G401 (cell line): ENCODE measurements at regions not wholly inside any gene's neighbourhood (a gene's known extent, or its start where the extent isn't known, plus 50 kb on each side); places are given as distances from the start of the nearest gene placed in this dataset.

Experiments used
- DNase-seq: peaks from one replicate; pipeline ENCODE4 v3.0.0-alpha.2; 2015; ENCODE audit warnings: low spot score
- in situ Hi-C: cut with HindIII; loops from 2 replicates; pipeline ENCODE4 v1.10.0; 2016; ENCODE audit warnings: low sequenced_read_pairs, mixed read lengths

DNA sequence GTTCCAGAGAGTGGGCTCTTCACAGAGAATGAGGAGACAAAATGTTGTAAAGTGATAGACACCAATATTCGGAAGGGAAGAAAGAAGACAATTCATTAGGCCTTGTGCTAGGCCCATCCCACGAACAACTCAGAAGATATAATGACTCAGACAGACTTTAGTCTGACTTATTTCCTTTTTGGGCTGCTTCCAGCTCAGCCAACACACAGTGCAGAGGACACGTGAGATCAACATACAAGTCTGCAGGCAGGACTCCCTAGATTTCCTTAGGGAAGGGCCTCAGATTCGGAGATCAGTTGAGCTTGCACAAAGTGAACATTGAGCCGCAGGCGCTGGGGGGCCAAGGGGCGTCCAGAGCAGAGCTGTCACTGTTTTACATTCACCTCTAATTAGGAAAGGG lies 290.7 kb upstream of the TENM3 start:
- DNase-seq: no peak
- in situ Hi-C loops: no loop called here

DNA sequence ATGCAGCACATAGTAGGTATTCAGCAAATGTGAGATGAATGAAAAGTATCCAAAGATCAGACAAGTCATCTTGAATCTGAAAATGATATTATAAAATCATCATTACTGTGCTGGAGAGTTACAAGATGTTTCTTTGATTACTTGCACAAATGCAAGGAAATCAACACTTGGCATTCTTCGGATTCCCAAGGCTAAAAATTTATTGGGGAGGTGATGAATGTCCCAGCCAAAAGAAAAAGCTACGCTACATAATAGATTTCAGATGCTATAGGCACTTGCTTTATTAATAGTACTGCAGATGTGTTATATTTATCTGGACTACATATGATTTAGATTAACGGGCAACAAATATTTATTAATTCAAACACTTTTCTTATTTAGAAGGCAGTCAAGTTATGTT lies 286.7 kb upstream of the TENM3 start:
- in situ Hi-C loops: no loop called here

DNA sequence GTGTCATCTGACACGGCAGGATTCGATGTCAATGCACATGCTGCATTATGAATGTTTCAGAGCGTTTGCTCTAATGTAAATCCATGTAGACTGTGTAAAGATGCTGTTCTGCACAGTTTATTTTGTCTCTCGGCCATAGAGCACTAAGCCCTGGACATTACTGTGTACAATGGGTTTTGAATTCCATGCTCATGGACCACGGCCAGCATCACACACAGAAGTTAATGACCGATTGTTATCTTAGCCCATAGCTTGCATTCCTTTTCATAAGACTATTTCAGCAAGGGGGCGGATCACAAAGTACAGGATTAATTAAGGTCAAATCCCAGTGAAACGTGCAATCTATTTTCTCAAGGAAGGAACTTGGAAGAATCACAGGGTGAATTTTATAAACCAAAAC lies 286.1 kb upstream of the TENM3 start:
- in situ Hi-C loops: no loop called here
- no peak for DNase-seq

More for the DNA sequence above, 286.7 kb upstream of the TENM3 start:
- no peak for DNase-seq

DNA sequence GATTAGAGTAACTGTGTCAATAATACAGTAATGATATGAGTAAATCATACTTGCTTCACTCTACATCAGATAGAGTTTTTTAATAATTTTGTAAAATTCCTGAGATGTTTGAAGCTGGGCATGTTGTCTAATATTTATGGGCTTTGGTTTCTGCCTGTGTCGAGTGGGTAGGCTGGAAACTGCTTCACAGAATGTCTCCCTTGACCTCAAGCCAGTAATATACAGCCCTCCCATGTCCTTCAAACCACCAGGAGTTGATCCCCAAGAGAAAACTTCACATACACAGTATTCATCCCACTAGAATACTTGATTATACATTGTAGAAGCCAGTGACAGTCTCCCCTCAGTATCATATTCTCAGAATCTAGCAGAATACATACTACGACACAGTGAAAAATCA lies 284.8 kb upstream of the TENM3 start:
- DNase-seq: no peak
- in situ Hi-C loops: no loop called here

DNA sequence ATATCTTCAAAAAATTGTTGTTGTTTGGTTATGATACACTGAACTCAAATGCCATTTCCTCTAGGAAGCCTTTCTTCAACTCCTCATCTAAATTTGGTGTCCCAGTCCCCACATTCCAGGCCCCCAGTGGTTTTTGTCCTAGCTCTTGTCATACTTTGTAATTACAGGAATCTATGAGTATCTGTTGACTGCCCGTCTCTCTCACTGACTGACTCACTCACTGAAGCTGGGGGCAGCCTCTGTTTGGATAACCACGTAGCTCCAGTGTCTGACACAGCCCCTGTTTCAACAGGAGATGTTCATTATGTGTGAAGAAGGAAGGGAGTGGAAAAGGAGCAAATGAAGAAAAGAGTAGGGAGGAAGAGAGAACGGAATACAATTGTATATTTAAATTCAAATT lies 284.1 kb upstream of the TENM3 start:
- in situ Hi-C loops: no loop called here
- no peak for DNase-seq

DNA sequence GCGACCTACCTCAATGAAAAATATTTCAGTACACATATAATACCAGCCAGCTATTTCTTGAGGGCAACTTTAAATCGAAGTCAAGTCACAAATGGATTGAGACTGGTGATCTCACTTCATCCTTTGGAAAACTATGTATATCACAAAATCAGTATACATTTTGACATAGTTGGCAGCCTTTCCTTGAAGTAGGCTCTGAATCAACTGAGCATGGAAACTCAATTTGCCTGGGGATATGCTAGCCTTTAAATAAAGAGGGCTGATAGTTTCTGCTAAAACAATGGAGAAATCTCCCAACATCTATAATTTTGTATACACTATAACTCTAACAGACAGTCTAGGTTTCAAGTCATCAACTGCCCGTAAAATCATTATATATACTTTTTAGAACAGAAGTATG lies 282.8 kb upstream of the TENM3 start:
- in situ Hi-C loops: no loop called here
- DNase-seq: no peak

DNA sequence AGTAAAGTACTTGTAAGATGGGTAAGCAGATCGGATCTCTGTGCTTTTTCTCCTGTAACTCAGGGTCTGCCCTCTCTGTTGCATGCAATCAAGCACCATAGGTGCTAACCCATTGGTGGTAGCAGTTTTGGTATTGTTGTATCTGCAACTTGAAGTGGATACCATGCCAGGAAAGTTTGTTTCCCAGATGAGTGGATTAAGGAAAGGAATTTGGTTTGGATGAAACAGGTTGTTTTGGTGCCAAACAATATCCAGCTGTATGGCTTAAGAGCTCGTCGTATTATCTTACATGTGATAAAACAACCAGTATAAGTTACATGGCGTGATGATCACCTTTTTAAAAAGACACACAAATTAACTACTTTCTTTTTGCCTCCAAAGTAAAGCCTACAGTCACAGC lies 280.9 kb upstream of the TENM3 start:
- in situ Hi-C loops: no loop called here
- no peak for DNase-seq

DNA sequence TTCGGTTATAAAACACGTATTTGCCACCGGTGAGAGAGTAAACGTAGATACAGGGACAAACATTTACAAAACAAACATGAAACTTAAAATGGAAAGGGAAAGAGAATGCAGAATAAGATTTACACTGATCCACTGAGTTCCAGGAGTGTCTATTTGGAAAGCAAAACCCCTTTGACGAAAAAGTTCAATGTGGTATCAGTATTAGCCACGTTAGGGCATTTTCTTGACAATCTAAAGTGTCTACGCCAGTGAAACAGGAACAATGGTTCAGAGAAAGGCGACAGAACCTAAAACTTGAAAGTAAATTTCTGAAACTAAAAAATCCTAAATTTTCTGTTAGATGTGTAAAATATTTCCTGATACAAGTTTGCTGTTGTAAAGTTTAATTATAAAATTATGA lies 278.5 kb upstream of the TENM3 start:
- DNase-seq: no peak
- in situ Hi-C loops: no loop called here

DNA sequence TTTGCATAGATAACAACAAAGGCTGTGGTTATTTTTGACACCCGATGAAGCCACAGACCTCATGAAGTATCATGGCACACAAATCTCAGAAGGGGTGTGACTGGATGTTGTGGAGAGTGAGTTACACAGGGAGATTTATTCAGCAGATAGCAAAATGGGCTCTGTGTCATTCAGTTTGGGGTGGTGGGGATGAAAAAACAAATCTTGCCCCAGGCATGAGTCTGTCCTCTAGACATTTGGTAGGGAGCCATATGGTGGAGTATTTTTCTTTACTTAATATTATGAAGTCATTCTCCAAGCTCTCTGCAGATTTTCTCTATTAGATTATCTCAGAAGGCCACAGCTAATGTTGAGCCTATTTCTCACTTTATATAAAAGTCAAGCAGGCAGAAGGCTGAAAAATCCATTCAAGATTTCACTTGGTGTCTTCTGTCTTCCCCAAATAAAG lies 277.1 kb upstream of the TENM3 start:
- in situ Hi-C loops: no loop called here

DNA sequence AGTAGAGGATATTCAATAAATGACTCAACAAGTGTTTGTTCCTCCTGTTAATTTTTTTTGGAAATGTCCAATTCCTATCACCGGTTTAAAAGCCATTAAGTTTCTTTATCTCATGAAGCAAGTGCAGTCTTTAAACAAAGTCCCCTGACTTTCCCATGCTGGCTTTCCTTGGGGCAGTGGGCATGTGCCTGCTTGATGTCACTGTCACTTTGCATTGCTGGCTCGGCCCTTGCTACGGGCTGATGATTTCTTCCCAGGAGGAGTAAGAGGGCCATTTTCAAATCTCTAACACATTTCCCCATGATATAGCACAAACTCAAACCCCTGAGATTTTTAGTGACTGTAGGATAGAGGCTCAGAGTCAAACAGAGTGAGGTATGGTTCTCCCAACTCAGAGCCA lies 275.8 kb upstream of the TENM3 start:
- in situ Hi-C loops: no loop called here
- DNase-seq: no peak

More for the DNA sequence above, 277.1 kb upstream of the TENM3 start:
- no peak for DNase-seq

DNA sequence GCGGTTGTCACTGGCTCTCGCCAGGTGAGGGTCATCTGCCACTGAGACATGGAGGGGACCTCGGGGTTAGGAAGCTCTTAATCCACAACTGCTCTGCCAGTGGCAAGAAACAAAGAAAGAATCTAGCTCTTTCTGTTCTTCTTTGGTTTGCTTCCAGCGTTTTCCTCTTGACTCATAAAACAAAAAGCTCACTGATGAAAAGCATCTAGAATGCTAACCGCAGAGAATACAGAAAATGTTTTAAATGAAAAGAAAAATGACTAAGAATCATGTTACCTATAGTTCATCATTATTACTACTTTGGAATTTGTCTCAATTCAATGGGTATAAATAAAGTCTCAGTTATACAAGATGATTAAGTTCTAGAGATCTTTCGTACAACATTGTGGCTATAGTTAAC lies 274.8 kb upstream of the TENM3 start:
- DNase-seq: no peak
- in situ Hi-C loops: no loop called here

DNA sequence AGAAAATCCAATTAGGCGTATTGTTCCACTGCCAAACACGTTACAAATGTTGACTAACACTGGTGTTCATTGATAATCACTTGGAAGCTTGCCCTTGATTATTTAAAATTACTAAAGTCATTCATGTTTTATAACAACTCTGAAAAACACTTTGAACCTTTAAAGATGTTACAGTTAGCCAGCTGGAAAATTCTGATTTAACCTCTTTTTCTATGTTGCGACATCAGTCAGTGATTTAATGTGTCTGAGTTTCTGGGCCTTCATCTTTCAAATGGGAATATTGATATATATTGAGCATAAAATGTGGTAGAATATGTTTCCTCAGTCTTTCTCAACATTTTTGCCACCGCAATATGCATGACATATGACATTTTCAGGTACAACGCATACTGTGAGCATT lies 274.1 kb upstream of the TENM3 start:
- no peak for DNase-seq
- in situ Hi-C loops: no loop called here

DNA sequence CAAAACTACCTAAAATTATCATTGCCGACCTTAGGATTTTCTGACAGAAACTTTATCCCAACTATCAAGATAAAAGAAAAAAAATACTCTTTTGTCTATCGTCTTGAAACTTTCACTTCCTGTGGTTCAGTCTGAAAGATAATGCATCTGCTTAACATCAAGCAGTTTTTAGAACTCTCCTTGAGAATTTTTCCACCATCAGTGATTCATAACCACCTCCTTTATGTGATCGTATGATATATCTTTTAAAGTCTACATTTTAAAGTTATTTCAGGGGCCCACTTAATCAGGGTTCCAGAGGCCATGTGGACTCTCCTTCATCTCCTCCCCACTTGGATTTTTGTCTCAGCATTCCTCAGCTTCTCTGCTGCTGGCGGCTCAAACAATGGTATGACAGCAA lies 272.8 kb upstream of the TENM3 start:
- in situ Hi-C loops: no loop called here
- no peak for DNase-seq

DNA sequence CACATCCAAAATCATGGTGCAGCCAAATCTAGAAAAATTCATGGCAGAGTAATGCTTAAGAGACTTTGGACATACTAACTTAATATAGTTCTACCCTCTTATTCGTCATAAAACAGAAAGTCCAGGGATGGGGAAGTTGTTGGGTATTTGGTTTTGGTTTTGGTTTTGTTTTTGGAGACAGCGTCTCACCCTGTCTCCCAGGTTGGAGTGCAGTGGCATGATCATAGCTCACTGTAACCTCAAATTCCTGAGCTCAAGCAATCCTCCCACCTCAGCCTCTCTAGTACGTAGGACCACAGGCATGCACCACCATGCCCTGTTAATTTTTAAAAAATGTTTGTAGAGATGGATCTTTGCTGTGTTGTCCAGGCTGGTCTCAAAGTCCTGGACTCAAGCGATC lies 271.8 kb upstream of the TENM3 start:
- DNase-seq: no peak
- in situ Hi-C loops: no loop called here

DNA sequence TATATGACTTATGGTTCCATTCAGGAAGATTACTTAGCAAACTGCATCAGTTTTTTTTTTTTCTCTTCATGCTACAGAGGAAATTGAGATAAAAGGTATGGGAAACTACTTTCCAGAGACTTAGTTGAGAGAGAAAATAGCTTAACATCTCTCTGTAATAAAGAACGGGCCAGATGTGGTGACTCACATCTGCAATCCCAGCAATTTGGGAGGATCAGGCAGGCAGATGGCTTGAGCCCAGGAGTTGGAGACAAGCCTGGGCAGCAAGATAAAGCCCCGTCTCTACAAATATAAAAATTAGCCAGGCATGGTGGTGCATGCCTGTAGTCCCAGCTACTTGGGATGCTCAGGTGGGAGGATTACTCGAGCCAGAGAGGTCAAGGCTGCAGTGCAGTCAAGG lies 271.2 kb upstream of the TENM3 start:
- in situ Hi-C loops: no loop called here
- DNase-seq: no peak

DNA sequence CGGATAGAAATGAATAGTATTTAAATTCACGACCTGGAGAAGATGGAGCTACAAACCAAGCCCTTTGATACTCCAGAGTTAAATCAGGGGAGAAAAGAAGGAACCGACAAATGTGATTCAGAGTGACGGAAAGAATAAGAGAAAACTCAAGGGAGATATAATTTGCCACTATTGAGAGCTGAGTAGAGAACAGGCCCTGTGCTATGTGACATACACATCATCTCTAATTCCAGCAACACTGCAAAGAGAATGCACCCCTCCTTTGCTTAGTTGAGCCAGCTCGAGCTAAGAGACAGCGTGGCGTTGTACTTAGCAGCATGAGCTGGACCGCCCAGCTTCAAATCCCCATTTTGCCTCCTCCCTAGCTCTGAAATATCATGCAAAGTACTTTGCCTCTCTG lies 266.4 kb upstream of the TENM3 start:
- in situ Hi-C loops: no loop called here
- no peak for DNase-seq

DNA sequence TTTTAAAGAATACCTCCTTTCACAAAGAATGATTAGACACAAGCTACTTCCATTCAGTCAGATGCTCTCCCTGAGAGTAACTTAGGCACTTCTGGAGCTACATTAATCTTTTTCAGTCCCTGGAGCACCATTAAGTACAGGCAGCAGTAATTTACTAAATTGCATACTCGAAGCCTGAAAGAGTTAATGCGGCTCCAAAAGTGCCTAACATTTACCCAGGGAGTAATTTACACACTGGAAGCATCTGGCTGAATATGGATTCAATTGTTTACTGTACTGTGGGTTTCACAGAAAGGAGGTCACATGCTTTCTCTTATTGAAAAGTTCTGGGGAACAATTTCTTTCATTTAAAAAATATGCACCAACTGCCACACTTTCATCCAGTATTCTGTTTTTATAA lies 260.8 kb upstream of the TENM3 start:
- DNase-seq: no peak
- in situ Hi-C loops: no loop called here

DNA sequence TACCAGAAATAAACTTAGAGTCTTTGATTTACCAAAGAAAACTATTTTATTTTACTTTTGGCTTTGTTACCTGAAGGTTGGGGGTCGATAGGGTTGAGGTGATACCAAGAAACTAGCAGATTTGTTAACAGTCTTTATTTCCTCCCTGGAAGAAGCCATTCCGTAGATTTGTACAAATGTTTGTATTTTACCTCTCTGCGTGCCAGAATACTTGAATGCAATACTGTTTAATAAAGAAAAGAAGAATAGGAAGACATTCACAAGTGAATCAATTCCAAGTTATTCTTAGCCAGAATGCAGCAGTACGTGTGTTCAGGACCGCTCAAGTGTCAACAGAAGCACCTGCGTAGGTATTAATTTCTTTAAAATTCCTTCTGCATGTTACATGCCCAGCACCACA lies 260.3 kb upstream of the TENM3 start:
- in situ Hi-C loops: no loop called here
- no peak for DNase-seq

DNA sequence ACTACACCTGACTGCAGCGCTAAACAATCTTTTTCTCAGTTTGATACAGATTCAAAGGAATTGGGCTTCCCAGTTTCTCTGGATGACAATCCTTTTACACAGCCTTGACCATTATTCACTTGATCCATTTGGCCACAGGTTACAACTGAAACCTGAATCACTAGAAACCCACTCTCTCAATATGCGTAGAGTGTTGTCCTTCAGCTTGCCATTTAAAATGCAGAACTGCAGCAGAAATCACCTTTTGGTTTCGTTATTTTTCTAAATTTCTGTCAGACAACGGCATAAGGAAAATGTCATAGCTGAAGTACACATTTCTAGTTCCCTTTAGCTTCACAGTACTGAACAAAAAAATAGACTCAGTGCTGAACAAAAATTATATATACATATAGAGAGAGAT lies 255.8 kb upstream of the TENM3 start:
- DNase-seq: no peak
- in situ Hi-C loops: no loop called here

DNA sequence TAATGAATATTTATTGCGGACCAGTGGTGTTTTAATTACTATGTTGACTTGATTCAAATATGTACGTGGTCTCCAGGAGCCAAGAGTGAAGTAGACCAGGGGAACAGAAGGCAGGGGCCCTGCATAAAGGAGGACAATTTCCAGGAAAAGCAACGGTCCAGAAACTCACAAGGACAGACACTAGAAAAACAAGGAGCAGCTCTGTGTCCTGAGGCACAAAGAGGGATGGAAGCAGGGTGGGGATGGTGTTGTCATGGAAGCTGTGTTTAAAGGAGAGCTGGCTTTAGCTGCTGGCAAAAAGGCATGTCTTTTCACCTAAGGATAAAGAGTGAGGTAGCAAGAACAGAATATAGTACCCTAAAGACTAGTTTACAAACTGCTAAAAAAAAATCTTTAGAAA lies 254.1 kb upstream of the TENM3 start:
- in situ Hi-C loops: no loop called here
- no peak for DNase-seq

DNA sequence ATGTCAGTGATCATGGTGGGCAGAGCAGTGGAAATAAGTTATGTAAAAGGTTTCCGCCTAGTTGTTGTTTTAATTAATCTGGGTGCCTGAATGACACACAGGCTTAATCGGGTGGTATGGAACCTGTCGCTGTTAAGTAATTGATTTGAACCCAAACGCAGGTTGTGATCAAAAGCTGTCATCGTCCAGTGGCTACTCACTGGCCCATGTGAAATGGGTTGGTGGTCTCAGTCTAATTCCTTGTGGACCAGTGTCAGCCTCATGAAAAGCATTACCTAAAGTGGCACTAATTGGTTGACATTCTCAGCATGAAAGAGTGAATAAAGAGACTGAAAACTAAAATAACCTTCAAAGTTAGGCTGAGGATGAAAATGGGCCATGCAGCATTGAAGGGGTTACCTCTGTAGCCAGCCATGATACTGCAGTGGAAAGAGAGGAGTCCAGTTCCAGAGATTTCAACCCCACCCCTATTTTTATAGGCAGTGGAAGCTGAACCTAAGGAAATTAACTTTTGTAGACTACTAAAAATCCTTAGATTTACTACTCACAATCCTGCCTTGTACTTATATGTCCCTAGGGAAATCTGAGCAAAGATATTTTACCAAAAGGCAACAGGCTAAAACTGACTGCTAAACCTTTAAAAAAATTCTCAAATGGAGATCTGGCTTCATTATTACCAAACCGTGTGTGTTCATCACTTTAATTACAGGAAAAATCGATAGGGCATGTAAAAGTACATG lies 251.7 kb upstream of the TENM3 start:
- DNase-seq: no peak
- in situ Hi-C loops: no loop called here
